ENCODE measurements at regions not wholly inside any gene's neighbourhood (a gene's known extent, or its start where the extent isn't known, plus 50 kb on each side); places are given as distances from the start of the nearest gene placed in this dataset.

- Histone ChIP-seq H3K9me3 (ENCODE audit: control insufficient read depth in 2 of 3, low read length in 3 of 3) (no peaks in the 10 kb centered on the region), H3K36me3 (ENCODE audit: control insufficient read depth in 2 of 3, insufficient read depth in 3 of 3, low read length in 3 of 3) (no peaks in the 10 kb centered on the region), H3K27ac (ENCODE audit: low read depth, low read length) (no peak overlapping the region), H3K27me3 (ENCODE audit: control insufficient read depth in 2 of 2, insufficient read depth in 2 of 2, low read length in 2 of 2) (no peaks in the 10 kb centered on the region), H3K4me1 (ENCODE audit: control insufficient read depth in 2 of 2, insufficient read depth in 2 of 2, low read length in 2 of 2) (no peaks in the 10 kb centered on the region), H3K4me3 (ENCODE audit: low read length) (no peak overlapping the region)
- intact Hi-C loops (cut with micrococcal nuclease): no loop called here
- H3K27ac Mint-ChIP-seq: no peak overlapping the region
- H3K4me3 Mint-ChIP-seq: no peak overlapping the region
- CTCF ChIA-PET: no interaction called here
- ATAC-seq (no peak), DNase-seq (no peak)
- H3K4me1 Mint-ChIP-seq: no peaks in the 10 kb centered on the region
- POLR2A ChIA-PET: no interaction called here
- peaks cover 0 to 15% (median 4%) of the 10 kb centered on the region in 11 donors for H3K9me3 Mint-ChIP-seq
- H3K36me3 Mint-ChIP-seq: no peaks in the 10 kb centered on the region
- no peaks in the 10 kb centered on the region for H3K27me3 Mint-ChIP-seq
Measured at GRCh38 chr4:12880844-12881243, 603.3 kb downstream of the RAB28 start.

DNA sequence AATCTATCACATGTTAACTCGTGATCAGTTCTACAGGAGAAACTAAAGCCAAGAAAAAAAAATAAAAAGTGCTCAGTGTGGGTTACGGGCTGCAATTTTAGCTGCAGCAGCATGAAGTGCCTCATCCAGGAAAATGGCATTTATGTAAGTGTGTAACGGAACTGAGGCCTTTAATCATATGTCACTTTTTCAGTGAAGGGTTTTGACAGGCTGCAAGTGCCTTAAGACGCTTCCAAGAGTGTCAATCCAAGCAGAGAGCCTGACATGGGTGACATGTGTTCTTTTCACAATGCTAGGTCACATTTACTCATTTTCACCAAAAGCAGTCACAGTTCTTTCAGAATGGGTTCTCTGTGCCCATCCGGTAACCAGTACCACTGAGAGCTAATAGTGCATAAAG lies 604.6 kb downstream of the RAB28 start:
- H3K9me3 Mint-ChIP-seq: peaks cover 0 to 8% (median under 1%) of the 10 kb centered on the region in 11 donors
- POLR2A ChIA-PET: no interaction called here
- Histone ChIP-seq H3K27ac (ENCODE audit: low read depth, low read length) (no peak overlapping the region), H3K36me3 (ENCODE audit: control insufficient read depth in 2 of 3, insufficient read depth in 3 of 3, low read length in 3 of 3) (no peaks in the 10 kb centered on the region), H3K9me3 (ENCODE audit: control insufficient read depth in 2 of 3, low read length in 3 of 3) (no peaks in the 10 kb centered on the region), H3K27me3 (ENCODE audit: control insufficient read depth in 2 of 2, insufficient read depth in 2 of 2, low read length in 2 of 2) (no peaks in the 10 kb centered on the region), H3K4me3 (ENCODE audit: low read length) (no peak overlapping the region), H3K4me1 (ENCODE audit: control insufficient read depth in 2 of 2, insufficient read depth in 2 of 2, low read length in 2 of 2) (no peaks in the 10 kb centered on the region)
- no peak for ATAC-seq
- no peak overlapping the region for H3K27ac Mint-ChIP-seq
- H3K36me3 Mint-ChIP-seq: no peaks in the 10 kb centered on the region
- CTCF ChIA-PET: no interaction called here
- H3K4me3 Mint-ChIP-seq: no peak overlapping the region
- H3K4me1 Mint-ChIP-seq: no peaks in the 10 kb centered on the region
- intact Hi-C loops (cut with micrococcal nuclease): no loop called here
- no peak for DNase-seq
- no peaks in the 10 kb centered on the region for H3K27me3 Mint-ChIP-seq

GRCh38 chr4:12875640-12876243 lies 608.4 kb downstream of the RAB28 start:
- Histone ChIP-seq H3K27ac (ENCODE audit: low read depth, low read length) (no peak overlapping the region), H3K27me3 (ENCODE audit: control insufficient read depth in 2 of 2, insufficient read depth in 2 of 2, low read length in 2 of 2) (no peaks in the 10 kb centered on the region), H3K36me3 (ENCODE audit: control insufficient read depth in 2 of 3, insufficient read depth in 3 of 3, low read length in 3 of 3) (no peaks in the 10 kb centered on the region), H3K4me1 (ENCODE audit: control insufficient read depth in 2 of 2, insufficient read depth in 2 of 2, low read length in 2 of 2) (no peaks in the 10 kb centered on the region), H3K4me3 (ENCODE audit: low read length) (no peak overlapping the region), H3K9me3 (ENCODE audit: control insufficient read depth in 2 of 3, low read length in 3 of 3) (no peaks in the 10 kb centered on the region)
- Mint-ChIP-seq H3K27ac (no peak overlapping the region), H3K4me1 (no peaks in the 10 kb centered on the region), H3K36me3 (no peaks in the 10 kb centered on the region), H3K9me3 (peaks cover 0 to 12% (median 0%) of the 10 kb centered on the region in 11 donors), H3K27me3 (no peaks in the 10 kb centered on the region), H3K4me3 (no peak overlapping the region)
- ATAC-seq (no peak), DNase-seq (no peak)
- intact Hi-C loops (cut with micrococcal nuclease): no loop called here
- ChIA-PET POLR2A (no interaction called here), CTCF (no interaction called here)

DNA sequence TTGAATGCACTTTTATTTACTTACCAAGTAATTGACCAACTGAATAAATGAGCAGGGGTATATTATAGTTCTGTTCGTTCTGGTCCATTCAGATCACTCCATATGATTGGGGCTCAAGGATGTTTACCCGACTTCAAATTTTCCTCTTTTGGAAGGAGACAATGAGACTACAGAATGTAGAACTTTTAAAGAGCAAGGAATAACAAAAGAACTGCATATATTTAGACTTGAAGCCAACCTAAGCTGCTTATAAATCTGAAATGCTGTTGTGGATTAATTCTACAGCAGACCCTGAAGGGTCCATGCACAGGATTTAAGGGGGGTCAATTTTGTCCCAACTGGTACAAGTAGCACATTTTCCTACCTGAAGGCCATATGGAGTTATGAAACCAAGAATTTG lies 610.8 kb downstream of the RAB28 start:
- no peaks in the 10 kb centered on the region for H3K27me3 ChIP-seq (ENCODE audit: control insufficient read depth in 2 of 2, insufficient read depth in 2 of 2, low read length in 2 of 2)
- peaks cover 0 to 32% (median 5%) of the 10 kb centered on the region in 11 donors for H3K9me3 Mint-ChIP-seq
- H3K4me1 ChIP-seq (ENCODE audit: control insufficient read depth in 2 of 2, insufficient read depth in 2 of 2, low read length in 2 of 2): no peaks in the 10 kb centered on the region
- no peak overlapping the region for H3K4me3 ChIP-seq (ENCODE audit: low read length)
- H3K9me3 ChIP-seq (ENCODE audit: control insufficient read depth in 2 of 3, low read length in 3 of 3): no peaks in the 10 kb centered on the region
- H3K4me1 Mint-ChIP-seq: no peaks in the 10 kb centered on the region
- ATAC-seq (no peak), DNase-seq (no peak)
- no peaks in the 10 kb centered on the region for H3K27me3 Mint-ChIP-seq
- POLR2A ChIA-PET: no interaction called here
- H3K27ac Mint-ChIP-seq: no peak overlapping the region
- CTCF ChIA-PET: no interaction called here
- H3K36me3 Mint-ChIP-seq: peaks cover 0 to 3% (median 0%) of the 10 kb centered on the region in 5 donors
- no peak overlapping the region for H3K27ac ChIP-seq (ENCODE audit: low read depth, low read length)
- no peak overlapping the region for H3K4me3 Mint-ChIP-seq
- intact Hi-C loops (cut with micrococcal nuclease): no loop called here
- H3K36me3 ChIP-seq (ENCODE audit: control insufficient read depth in 2 of 3, insufficient read depth in 3 of 3, low read length in 3 of 3): no peaks in the 10 kb centered on the region

DNA sequence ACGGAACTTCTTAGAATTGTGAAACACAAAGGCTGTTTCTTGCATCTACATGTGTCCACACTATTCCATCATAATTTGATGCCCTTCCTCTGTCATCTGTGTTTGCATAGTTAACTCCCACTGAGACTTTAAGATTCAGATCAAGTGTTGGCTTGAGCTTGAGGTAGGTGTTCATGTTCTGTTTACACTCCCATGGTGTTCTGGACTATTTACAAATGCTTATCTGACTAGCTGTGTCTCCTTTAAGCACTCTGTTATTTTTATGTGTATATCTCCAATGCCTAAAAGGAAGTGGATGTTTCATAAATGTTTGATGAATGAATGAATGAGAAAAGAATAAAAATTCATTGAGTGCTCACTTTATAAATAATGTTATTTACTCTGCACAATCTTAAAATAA lies 622.7 kb downstream of the RAB28 start:
- intact Hi-C loops (cut with micrococcal nuclease): no loop called here
- CTCF ChIA-PET: no interaction called here
- Mint-ChIP-seq H3K4me1 (no peaks in the 10 kb centered on the region), H3K27ac (no peak overlapping the region), H3K27me3 (peaks cover 0 to 21% (median 4%) of the 10 kb centered on the region in 5 donors), H3K4me3 (no peak overlapping the region), H3K9me3 (peaks cover 0 to 13% (median 0%) of the 10 kb centered on the region in 11 donors), H3K36me3 (no peaks in the 10 kb centered on the region)
- Histone ChIP-seq H3K27me3 (ENCODE audit: control insufficient read depth in 2 of 2, insufficient read depth in 2 of 2, low read length in 2 of 2) (no peaks in the 10 kb centered on the region), H3K4me3 (ENCODE audit: low read length) (no peak overlapping the region), H3K36me3 (ENCODE audit: control insufficient read depth in 2 of 3, insufficient read depth in 3 of 3, low read length in 3 of 3) (no peaks in the 10 kb centered on the region), H3K4me1 (ENCODE audit: control insufficient read depth in 2 of 2, insufficient read depth in 2 of 2, low read length in 2 of 2) (no peaks in the 10 kb centered on the region), H3K9me3 (ENCODE audit: control insufficient read depth in 2 of 3, low read length in 3 of 3) (no peaks in the 10 kb centered on the region), H3K27ac (ENCODE audit: low read depth, low read length) (no peak overlapping the region)
- POLR2A ChIA-PET: no interaction called here
- no peak for ATAC-seq
- DNase-seq: no peak

- peaks cover 0 to 3% of the 10 kb centered on the region in 2 donors for H3K27me3 ChIP-seq (ENCODE audit: control insufficient read depth in 2 of 2, insufficient read depth in 2 of 2, low read length in 2 of 2)
- no peak overlapping the region for H3K4me3 ChIP-seq (ENCODE audit: low read length)
- Mint-ChIP-seq H3K4me1 (no peaks in the 10 kb centered on the region), H3K9me3 (peaks cover 0 to 3% (median 0%) of the 10 kb centered on the region in 11 donors), H3K4me3 (no peak overlapping the region), H3K27ac (no peak overlapping the region), H3K36me3 (no peaks in the 10 kb centered on the region), H3K27me3 (peaks cover 0 to 21% (median 18%) of the 10 kb centered on the region in 5 donors)
- no peaks in the 10 kb centered on the region for H3K4me1 ChIP-seq (ENCODE audit: control insufficient read depth in 2 of 2, insufficient read depth in 2 of 2, low read length in 2 of 2)
- H3K9me3 ChIP-seq (ENCODE audit: control insufficient read depth in 2 of 3, low read length in 3 of 3): no peaks in the 10 kb centered on the region
- ATAC-seq (no peak), DNase-seq (no peak)
- H3K36me3 ChIP-seq (ENCODE audit: control insufficient read depth in 2 of 3, insufficient read depth in 3 of 3, low read length in 3 of 3): no peaks in the 10 kb centered on the region
- CTCF ChIA-PET: no interaction called here
- POLR2A ChIA-PET: no interaction called here
- intact Hi-C loops (cut with micrococcal nuclease): loop anchor here in 1 of 2 donors (1.0 kb wide), 1 partner anchor 697 kb away; no protein-coding TSS in a partner anchor
- H3K27ac ChIP-seq (ENCODE audit: low read depth, low read length): no peak overlapping the region
Measured at GRCh38 chr4:12852338-12853307, 631.5 kb downstream of the RAB28 start.

- H3K4me1 Mint-ChIP-seq: no peaks in the 10 kb centered on the region
- peaks cover 0 to 14% (median 0%) of the 10 kb centered on the region in 11 donors for H3K9me3 Mint-ChIP-seq
- Histone ChIP-seq H3K4me1 (ENCODE audit: control insufficient read depth in 2 of 2, insufficient read depth in 2 of 2, low read length in 2 of 2) (no peaks in the 10 kb centered on the region), H3K36me3 (ENCODE audit: control insufficient read depth in 2 of 3, insufficient read depth in 3 of 3, low read length in 3 of 3) (no peaks in the 10 kb centered on the region), H3K27ac (ENCODE audit: low read depth, low read length) (no peak overlapping the region), H3K27me3 (ENCODE audit: control insufficient read depth in 2 of 2, insufficient read depth in 2 of 2, low read length in 2 of 2) (peaks cover 0 to 3% of the 10 kb centered on the region in 2 donors), H3K9me3 (ENCODE audit: control insufficient read depth in 2 of 3, low read length in 3 of 3) (no peaks in the 10 kb centered on the region), H3K4me3 (ENCODE audit: low read length) (no peak overlapping the region)
- peaks cover 0 to 38% (median 21%) of the 10 kb centered on the region in 5 donors for H3K27me3 Mint-ChIP-seq
- ChIA-PET POLR2A (no interaction called here), CTCF (no interaction called here)
- no peak overlapping the region for H3K4me3 Mint-ChIP-seq
- intact Hi-C loops (cut with micrococcal nuclease): no loop called here
- ATAC-seq: no peak
- no peak for DNase-seq
- H3K36me3 Mint-ChIP-seq: no peaks in the 10 kb centered on the region
- H3K27ac Mint-ChIP-seq: no peak overlapping the region
Measured at GRCh38 chr4:12846368-12846767, 637.8 kb downstream of the RAB28 start.

Data from naive thymus-derived CD4-positive, alpha-beta T cell (primary cell).